IMR-90 (cell line): ENCODE measurements at regions not wholly inside any gene's neighbourhood (a gene's known extent, or its start where the extent isn't known, plus 50 kb on each side); places are given as distances from the start of the nearest gene placed in this dataset.

Experiments used
- ATAC-seq: fragments of 200-7000 bp; cut with Tn5 transposase; 2 replicates; pipeline ENCODE4 v1.9.1; 2020; ENCODE audit warnings: low read depth, mild to moderate bottlenecking, moderate library complexity
- BruUV-seq: library from RNA; stranded (reverse); fragments of 400-500 nt; replicated peaks from 2 replicates; lab custom pipeline; 2021; lab: Mats Ljungman, UMichigan
- CTCF ChIA-PET: fragments of 300-600 bp; formaldehyde crosslinking; extraction: SDS; loops from one replicate; lab custom pipeline; 2021; ENCODE audit warnings: antibody characterized with exemption; lab: Yijun Ruan, JAX
- POLR2A ChIA-PET: fragments of 300-600 bp; sonication (Branson Sonifier 250); formaldehyde crosslinking; loops from one replicate; lab custom pipeline; 2022; ENCODE audit warnings: antibody characterized with exemption; ENCODE audit not compliant: unreplicated experiment; lab: Charles Lee
- DNase-seq: peaks from one replicate; pipeline ENCODE4 v3.0.0; 2013
- H2AFZ ChIP-seq: replicated peaks from 2 replicates; pipeline ENCODE3; 2013; ENCODE audit warnings: low read length, mild to moderate bottlenecking; ENCODE audit not compliant: poor library complexity
- H2AK5ac ChIP-seq: 2 replicates; pipeline ENCODE4 v1.6.1; 2013; ENCODE audit warnings: low read depth, low read length, inconsistent platforms
- H2AK9ac ChIP-seq: replicated peaks from 2 replicates; pipeline ENCODE3; 2013; ENCODE audit warnings: mild to moderate bottlenecking, low read depth, low read length, moderate library complexity; ENCODE audit not compliant: poor library complexity
- H2BK120ac ChIP-seq: 2 replicates; pipeline ENCODE4 v1.6.1; 2013; ENCODE audit warnings: low read depth, low read length, inconsistent platforms
- H2BK15ac ChIP-seq: 3 replicates; pipeline ENCODE4 v1.6.1; 2013; ENCODE audit warnings: low read depth, low read length, inconsistent platforms
- H2BK20ac ChIP-seq: 2 replicates; pipeline ENCODE4 v1.6.1; 2013; ENCODE audit warnings: low read depth, mild to moderate bottlenecking, inconsistent platforms, low read length, moderate library complexity
- H2BK5ac ChIP-seq: 2 replicates; pipeline ENCODE4 v1.6.1; 2013; ENCODE audit warnings: mild to moderate bottlenecking, low read depth, low read length, inconsistent platforms; ENCODE audit not compliant: poor library complexity, severe bottlenecking
- H3K14ac ChIP-seq: replicated peaks from 2 replicates; pipeline ENCODE4 v1.6.1; 2013; ENCODE audit warnings: low read depth, low read length, inconsistent platforms
- H3K18ac ChIP-seq: 2 replicates; pipeline ENCODE4 v1.6.1; 2013; ENCODE audit warnings: low read depth, low read length, control low read depth
- H3K23ac ChIP-seq: 2 replicates; pipeline ENCODE4 v1.6.1; 2013; ENCODE audit warnings: low read depth, low read length, inconsistent platforms
- H3K27ac ChIP-seq: 2 replicates; pipeline ENCODE4 v1.5.1; 2013; ENCODE audit warnings: mild to moderate bottlenecking, control low read depth, low read length; ENCODE audit not compliant: insufficient read depth
- H3K27me3 ChIP-seq: 2 replicates; pipeline ENCODE4 v1.6.1; 2013; ENCODE audit warnings: low read length; ENCODE audit not compliant: control insufficient read depth, insufficient read depth
- H3K36me3 ChIP-seq: 2 replicates; pipeline ENCODE4 v1.6.1; 2013; ENCODE audit warnings: low read length, mixed read lengths; ENCODE audit not compliant: control insufficient read depth, insufficient read depth
- H3K4ac ChIP-seq: 2 replicates; pipeline ENCODE4 v1.6.1; 2013; ENCODE audit warnings: low read depth, low read length, inconsistent platforms
- H3K4me1 ChIP-seq: 2 replicates; pipeline ENCODE4 v1.6.1; 2013; ENCODE audit warnings: low read length, mixed read lengths; ENCODE audit not compliant: control insufficient read depth, insufficient read depth
- H3K4me2 ChIP-seq: 2 replicates; pipeline ENCODE4 v1.6.1; 2013; ENCODE audit warnings: low read depth, mild to moderate bottlenecking, control low read depth, low read length, moderate library complexity
- H3K4me3 ChIP-seq: 2 replicates; pipeline ENCODE4 v1.5.1; 2013; ENCODE audit warnings: low read depth, mild to moderate bottlenecking, control low read depth, low read length, moderate library complexity; ENCODE audit not compliant: insufficient read depth
- H3K56ac ChIP-seq: 2 replicates; pipeline ENCODE4 v1.6.1; 2013; ENCODE audit warnings: low read length, inconsistent platforms; ENCODE audit not compliant: insufficient read depth; ENCODE audit errors: extremely low read depth
- H3K79me1 ChIP-seq, 2 experiments: 2 replicates each; pipeline ENCODE4 v1.6.1; 2013; ENCODE audit warnings: low read length in 2 of 2, inconsistent platforms in 1 of 2, low read depth in 1 of 2
- H3K9ac ChIP-seq: 2 replicates; pipeline ENCODE4 v1.6.1; 2013; ENCODE audit warnings: low read depth, low read length, control low read depth
- H3K9me1 ChIP-seq: 2 replicates; pipeline ENCODE4 v1.6.1; 2013; ENCODE audit warnings: low read length, inconsistent platforms; ENCODE audit not compliant: insufficient read depth
- H3K9me3 ChIP-seq: 2 replicates; pipeline ENCODE4 v1.6.1; 2013; ENCODE audit warnings: low read length; ENCODE audit not compliant: control insufficient read depth, insufficient read depth
- H4K20me1 ChIP-seq: 2 replicates; pipeline ENCODE4 v1.6.1; 2013; ENCODE audit warnings: low read length, inconsistent platforms; ENCODE audit not compliant: insufficient read depth
- H4K5ac ChIP-seq: 2 replicates; pipeline ENCODE4 v1.6.1; 2013; ENCODE audit warnings: mild to moderate bottlenecking, low read depth, low read length, control low read depth
- H4K8ac ChIP-seq, 2 experiments: 2 replicates each; pipeline ENCODE4 v1.6.1; 2013; ENCODE audit warnings: low read depth in 2 of 2, low read length in 2 of 2, control low read depth in 1 of 2, inconsistent platforms in 1 of 2
- H4K91ac ChIP-seq: 2 replicates; pipeline ENCODE4 v1.6.1; 2013; ENCODE audit warnings: low read depth, low read length, inconsistent platforms; ENCODE audit not compliant: insufficient read depth
- BHLHE40 ChIP-seq: fragments of 150-350 bp; IDR thresholded peaks from 2 replicates; pipeline ENCODE4 v1.6.1; 2016; ENCODE audit warnings: mild to moderate bottlenecking, low read depth, low read length
- CEBPB ChIP-seq: IDR thresholded peaks from 2 replicates; pipeline ENCODE4 v1.6.1; 2012; ENCODE audit warnings: low read depth, low read length, improper control_type of control experiment
- FOS ChIP-seq: fragments of 150-350 bp; IDR thresholded peaks from 2 replicates; pipeline ENCODE4 v1.6.1; 2016; ENCODE audit warnings: low read depth, low read length
- MAZ ChIP-seq: IDR thresholded peaks from 2 replicates; pipeline ENCODE4 v1.6.1; 2012; ENCODE audit warnings: low read depth, mild to moderate bottlenecking, low read length, improper control_type of control experiment, moderate library complexity, borderline replicate concordance
- NFE2L2 ChIP-seq: fragments of 150-350 bp; IDR thresholded peaks from 2 replicates; pipeline ENCODE4 v1.6.1; 2016; ENCODE audit warnings: low read depth, mild to moderate bottlenecking, low read length
- RAD21 ChIP-seq: IDR thresholded peaks from 2 replicates; pipeline ENCODE4 v1.6.1; 2012; ENCODE audit warnings: low read length, improper control_type of control experiment
- SMC3 ChIP-seq: fragments of 150-350 bp; IDR thresholded peaks from 2 replicates; pipeline ENCODE4 v1.6.1; 2016; ENCODE audit warnings: low read depth, mild to moderate bottlenecking, antibody characterized with exemption, low read length, moderate library complexity
- WGBS, 2 experiments: methylation state at CpG; one replicate each; pipeline versions ENCODE4 v1.1.5 to v1.1.7; 2013; ENCODE audit warnings: missing lambda C conversion rate in 2 of 2; ENCODE audit not compliant: insufficient read length in 1 of 2; ENCODE audit errors: extremely low coverage in 2 of 2; 5-methylcytosine and 5-hydroxymethylcytosine counted together
- dilution Hi-C: fragments of 300-500 bp; cut with HindIII; formaldehyde crosslinking; loops from one replicate; pipeline ENCODE4 v1.14.3; 2018; ENCODE audit warnings: low sequenced_read_pairs; ENCODE audit not compliant: unreplicated experiment
- in situ Hi-C: fragments of 300-500 bp; cut with MboI; formaldehyde crosslinking; loops from 3 replicates; pipeline ENCODE4 v1.14.3; 2019; ENCODE audit warnings: low sequenced_read_pairs, inconsistent platforms, mixed read lengths
- intact Hi-C: fragments of 100-400 bp; cut with micrococcal nuclease; formaldehyde crosslinking; loops from 2 replicates; pipeline ENCODE4 v1.10.0; 2022
- TF ChIP-seq, protein P1 (sequence below): conservative IDR thresholded peaks from 2 replicates; pipeline ENCODE4 v1.5.1; 2012; ENCODE audit warnings: mild to moderate bottlenecking, low read depth, low read length, improper control_type of control experiment
- TF ChIP-seq, protein P2 (sequence below): fragments of 150-350 bp; IDR thresholded peaks from 2 replicates; pipeline ENCODE4 v1.6.1; 2016; ENCODE audit warnings: low read depth, mild to moderate bottlenecking, low read length, moderate library complexity, borderline replicate concordance
- TF ChIP-seq, protein P3 (sequence below): fragments of 150-350 bp; IDR thresholded peaks from 2 replicates; pipeline ENCODE4 v1.6.1; 2017; ENCODE audit warnings: mild to moderate bottlenecking, antibody characterized with exemption, low read length, low read depth

DNA sequence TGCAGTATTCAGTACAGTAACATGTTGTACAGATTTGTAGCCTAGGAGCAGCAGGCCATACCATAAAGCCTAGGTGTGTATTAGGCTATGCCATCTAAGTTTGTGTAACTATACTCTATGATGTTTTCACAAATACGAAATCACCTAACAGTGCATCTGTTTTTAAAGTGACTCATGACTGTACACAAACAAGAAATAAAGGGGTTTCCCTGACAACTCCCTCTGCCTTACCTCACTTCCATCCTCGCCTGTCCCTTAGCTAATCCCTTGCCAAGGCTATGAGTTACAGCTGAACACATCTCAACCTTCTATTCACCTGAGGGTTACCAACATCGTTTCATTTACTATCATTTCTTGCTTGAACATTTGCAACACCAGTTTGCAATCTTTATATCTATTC lies 78.6 kb upstream of the RPRM start:
- H4K20me1 ChIP-seq, result no peaks in the 10 kb centered on the region
- H3K27me3 ChIP-seq, result no peaks in the 10 kb centered on the region
- no peak overlapping the region for H2AFZ ChIP-seq
- H3K4me3 ChIP-seq, result no peak overlapping the region
- DNase-seq (no peak), ATAC-seq (no peak)
- CTCF ChIA-PET, result no interaction called here
- intact Hi-C loops, result no loop called here
- H2AK9ac ChIP-seq, result no peak overlapping the region
- H2BK5ac ChIP-seq, result no peak overlapping the region
- no peak overlapping the region for H3K18ac ChIP-seq
- no peak overlapping the region for H3K14ac ChIP-seq
- no peak overlapping the region for H3K4me2 ChIP-seq
- H4K8ac ChIP-seq, result no peak overlapping the region
- H3K36me3 ChIP-seq, result no peaks in the 10 kb centered on the region
- no peak overlapping the region for H2BK120ac ChIP-seq
- no peak overlapping the region for H3K4ac ChIP-seq
- H2BK20ac ChIP-seq, result no peak overlapping the region
- peaks cover 6% of the 10 kb centered on the region; the same call in 1 of the 2 replicates for H3K9me3 ChIP-seq
- in situ Hi-C loops, result no loop called here
- H3K79me1 ChIP-seq, result no peaks in the 10 kb centered on the region
- H3K56ac ChIP-seq, result no peak overlapping the region
- dilution Hi-C loops, result no loop called here
- no peaks in the 10 kb centered on the region for H3K4me1 ChIP-seq
- H3K23ac ChIP-seq, result no peak overlapping the region
- H4K5ac ChIP-seq, result no peak overlapping the region
- no TSS peak for BruUV-seq
- no peak overlapping the region for H3K27ac ChIP-seq
- POLR2A ChIA-PET, result no interaction called here
- no peak overlapping the region for H4K91ac ChIP-seq
- no peak for TF ChIP-seq BHLHE40
- TF ChIP-seq, protein P1, sequence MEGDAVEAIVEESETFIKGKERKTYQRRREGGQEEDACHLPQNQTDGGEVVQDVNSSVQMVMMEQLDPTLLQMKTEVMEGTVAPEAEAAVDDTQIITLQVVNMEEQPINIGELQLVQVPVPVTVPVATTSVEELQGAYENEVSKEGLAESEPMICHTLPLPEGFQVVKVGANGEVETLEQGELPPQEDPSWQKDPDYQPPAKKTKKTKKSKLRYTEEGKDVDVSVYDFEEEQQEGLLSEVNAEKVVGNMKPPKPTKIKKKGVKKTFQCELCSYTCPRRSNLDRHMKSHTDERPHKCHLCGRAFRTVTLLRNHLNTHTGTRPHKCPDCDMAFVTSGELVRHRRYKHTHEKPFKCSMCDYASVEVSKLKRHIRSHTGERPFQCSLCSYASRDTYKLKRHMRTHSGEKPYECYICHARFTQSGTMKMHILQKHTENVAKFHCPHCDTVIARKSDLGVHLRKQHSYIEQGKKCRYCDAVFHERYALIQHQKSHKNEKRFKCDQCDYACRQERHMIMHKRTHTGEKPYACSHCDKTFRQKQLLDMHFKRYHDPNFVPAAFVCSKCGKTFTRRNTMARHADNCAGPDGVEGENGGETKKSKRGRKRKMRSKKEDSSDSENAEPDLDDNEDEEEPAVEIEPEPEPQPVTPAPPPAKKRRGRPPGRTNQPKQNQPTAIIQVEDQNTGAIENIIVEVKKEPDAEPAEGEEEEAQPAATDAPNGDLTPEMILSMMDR, result no peak
- TF ChIP-seq FOS, result no peak
- TF ChIP-seq MAZ, result no peak
- no peak for TF ChIP-seq CEBPB
- no peak for TF ChIP-seq NFE2L2
- no peak for TF ChIP-seq RAD21
- TF ChIP-seq, protein P2, sequence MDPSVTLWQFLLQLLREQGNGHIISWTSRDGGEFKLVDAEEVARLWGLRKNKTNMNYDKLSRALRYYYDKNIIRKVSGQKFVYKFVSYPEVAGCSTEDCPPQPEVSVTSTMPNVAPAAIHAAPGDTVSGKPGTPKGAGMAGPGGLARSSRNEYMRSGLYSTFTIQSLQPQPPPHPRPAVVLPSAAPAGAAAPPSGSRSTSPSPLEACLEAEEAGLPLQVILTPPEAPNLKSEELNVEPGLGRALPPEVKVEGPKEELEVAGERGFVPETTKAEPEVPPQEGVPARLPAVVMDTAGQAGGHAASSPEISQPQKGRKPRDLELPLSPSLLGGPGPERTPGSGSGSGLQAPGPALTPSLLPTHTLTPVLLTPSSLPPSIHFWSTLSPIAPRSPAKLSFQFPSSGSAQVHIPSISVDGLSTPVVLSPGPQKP, result no peak
- TF ChIP-seq SMC3, result no peak
- TF ChIP-seq, protein P3, sequence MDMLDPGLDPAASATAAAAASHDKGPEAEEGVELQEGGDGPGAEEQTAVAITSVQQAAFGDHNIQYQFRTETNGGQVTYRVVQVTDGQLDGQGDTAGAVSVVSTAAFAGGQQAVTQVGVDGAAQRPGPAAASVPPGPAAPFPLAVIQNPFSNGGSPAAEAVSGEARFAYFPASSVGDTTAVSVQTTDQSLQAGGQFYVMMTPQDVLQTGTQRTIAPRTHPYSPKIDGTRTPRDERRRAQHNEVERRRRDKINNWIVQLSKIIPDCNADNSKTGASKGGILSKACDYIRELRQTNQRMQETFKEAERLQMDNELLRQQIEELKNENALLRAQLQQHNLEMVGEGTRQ, result no peak
- 13% methylated on average over 3 of the region's 3 CpGs; no CpG with 5 or more reads in 1 of the 2 experiments for WGBS, 2 experiments
- H3K9ac ChIP-seq, result no peak overlapping the region
- H2BK15ac ChIP-seq, result no peak overlapping the region
- no peaks in the 10 kb centered on the region for H3K9me1 ChIP-seq
- H2AK5ac ChIP-seq, result no peak overlapping the region
